HG03378 (cell line): ENCODE measurements at regions not wholly inside any gene's neighbourhood (a gene's known extent, or its start where the extent isn't known, plus 50 kb on each side); places are given as distances from the start of the nearest gene placed in this dataset.
A peak's percentile ranks its signal among the peaks of the same experiment; 100 is the strongest.
"Not testable (repeated sequence)": the region's sequence is repeated elsewhere in the genome, so short reads cannot be mapped to it uniquely, and the experiment has no call there.

ENCODE experiments used
- ATAC-seq: cut with Tn5 transposase; IDR thresholded peaks from one replicate; pipeline ENCODE4 v1.9.1; 2021; ENCODE audit warnings: mild to moderate bottlenecking, moderate library complexity; ENCODE audit not compliant: unreplicated experiment

- no peak for ATAC-seq
These were observed 402.0 kb upstream of the KLF6 start for GRCh38 chr10:4186849-4187540.

- no peak for ATAC-seq
These were observed 398.8 kb upstream of the KLF6 start for GRCh38 chr10:4183761-4184261.

- ATAC-seq: peak; percentile 55
These were observed 396.6 kb upstream of the KLF6 start for GRCh38 chr10:4181621-4182049.

- ATAC-seq: no peak
These were observed 396.1 kb upstream of the KLF6 start for GRCh38 chr10:4181081-4181480.

- ATAC-seq: no peak
These were observed 392.8 kb upstream of the KLF6 start for GRCh38 chr10:4177791-4178190.

- no peak for ATAC-seq
These were observed 391.7 kb upstream of the KLF6 start for GRCh38 chr10:4176500-4177281.

GRCh38 chr10:4174197-4174596 lies 389.2 kb upstream of the KLF6 start:
- ATAC-seq: no peak

GRCh38 chr10:4170633-4171314 lies 385.8 kb upstream of the KLF6 start:
- ATAC-seq: no peak

- ATAC-seq: no peak
These were observed 385.2 kb upstream of the KLF6 start for GRCh38 chr10:4170181-4170580.

GRCh38 chr10:4169448-4169847 lies 384.4 kb upstream of the KLF6 start:
- ATAC-seq: no peak

- ATAC-seq: no peak
These were observed 382.2 kb upstream of the KLF6 start for GRCh38 chr10:4167216-4167615.

- ATAC-seq: no peak
These were observed 377.7 kb upstream of the KLF6 start for GRCh38 chr10:4162571-4163286.

- ATAC-seq: no peak
These were observed 374.2 kb upstream of the KLF6 start for GRCh38 chr10:4159173-4159572.

- no peak for ATAC-seq
These were observed 369.2 kb upstream of the KLF6 start for GRCh38 chr10:4154191-4154715.

GRCh38 chr10:4151466-4151865 lies 366.5 kb upstream of the KLF6 start:
- ATAC-seq: no peak

GRCh38 chr10:4150676-4151075 lies 365.7 kb upstream of the KLF6 start:
- ATAC-seq: no peak

GRCh38 chr10:4149460-4149859 lies 364.5 kb upstream of the KLF6 start:
- ATAC-seq: not testable (repeated sequence)

GRCh38 chr10:4147245-4147644 lies 362.2 kb upstream of the KLF6 start:
- ATAC-seq: no peak

GRCh38 chr10:4144817-4145216 lies 359.8 kb upstream of the KLF6 start:
- ATAC-seq: no peak

GRCh38 chr10:4141471-4141870 lies 356.5 kb upstream of the KLF6 start:
- ATAC-seq: no peak
